ENCODE measurements at regions not wholly inside any gene's neighbourhood (a gene's known extent, or its start where the extent isn't known, plus 50 kb on each side); places are given as distances from the start of the nearest gene placed in this dataset.

DNA sequence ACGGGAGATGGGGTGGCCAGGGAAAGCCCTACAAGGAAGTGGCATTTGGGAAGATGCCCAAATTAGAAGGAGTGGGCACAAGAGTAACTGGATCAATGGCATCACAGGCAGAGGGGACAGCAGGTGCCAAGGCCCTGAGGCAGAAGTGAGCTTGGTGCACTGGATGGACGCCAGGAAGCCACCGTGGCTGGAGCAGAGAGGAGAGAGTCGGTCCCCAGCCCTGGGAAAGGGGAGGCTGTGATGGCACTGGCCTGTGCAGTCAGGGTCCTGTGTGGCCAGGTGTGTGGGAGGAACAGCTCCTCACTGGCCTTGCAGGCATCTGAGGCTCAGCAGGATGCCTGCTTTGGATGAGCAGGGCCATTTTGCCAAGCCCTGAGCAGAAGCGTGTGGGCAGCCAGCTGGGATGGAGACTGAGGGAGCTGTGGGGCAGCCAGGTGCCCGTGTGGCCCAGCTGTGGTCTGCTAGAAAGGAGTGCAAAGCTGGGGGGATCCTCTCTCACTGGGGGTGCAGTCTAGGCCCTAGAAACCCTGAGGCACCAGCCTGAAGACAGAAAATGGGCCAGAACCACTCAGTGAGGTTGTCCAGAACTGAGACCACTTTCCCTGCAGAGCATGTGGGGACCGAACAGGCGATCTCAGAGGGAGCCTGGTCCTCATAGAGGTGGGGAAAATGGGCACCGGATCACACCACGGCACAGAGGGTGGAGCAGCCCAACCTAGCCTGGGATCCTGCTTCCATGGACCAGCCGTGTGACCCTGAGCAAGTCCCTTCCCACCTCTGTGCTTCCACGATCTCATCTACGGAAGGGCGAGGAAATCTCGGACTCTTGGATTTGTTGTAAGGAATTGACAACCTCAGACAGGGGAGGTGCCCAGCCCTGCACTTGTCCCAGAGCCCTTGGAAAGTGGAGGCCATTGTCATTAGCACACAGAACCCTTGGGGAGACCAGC lies 78.6 kb upstream of the RTL6 start:
- Histone ChIP-seq H3K36me3 (ENCODE audit: control insufficient read depth in 2 of 2, insufficient read depth in 2 of 2, low read length in 1 of 2) (no peaks in the 10 kb centered on the region), H3K27ac (ENCODE audit: control insufficient read depth, insufficient read depth) (no peak overlapping the region), H3K4me3 (no peak overlapping the region), H4K20me1 (ENCODE audit: control insufficient read depth, insufficient read depth) (no peaks in the 10 kb centered on the region; the same call in 1 of the 2 replicates), H3K27me3 (replicated peaks in 1 of 2; ENCODE audit: control insufficient read depth in 2 of 2, insufficient read depth in 2 of 2, low read length in 1 of 2) (peaks cover 0 to under 1% of the 10 kb centered on the region in 2 experiments; a peak in 3 of 4 replicates), H3K9ac (ENCODE audit: control insufficient read depth, insufficient read depth, low read length) (no peak overlapping the region), H3K4me2 (ENCODE audit: control insufficient read depth, insufficient read depth) (no peak overlapping the region), H3K4me1 (ENCODE audit: control insufficient read depth, insufficient read depth, low read length) (no peaks in the 10 kb centered on the region), H2AFZ (ENCODE audit: control insufficient read depth, low read depth, low read length) (no peak overlapping the region), H3K79me2 (ENCODE audit: control insufficient read depth, insufficient read depth, low read length) (no peaks in the 10 kb centered on the region), H3K9me3 (replicated peaks; ENCODE audit: control insufficient read depth, insufficient read depth, low read length) (no peaks in the 10 kb centered on the region)
- no peak for TF ChIP-seq NFIC (IDR thresholded peaks at IDR 0.05; ENCODE audit: low read depth, low read length)
- no peak for TF ChIP-seq CHD2 (IDR thresholded peaks at IDR 0.05; ENCODE audit: borderline replicate concordance, low read depth, low read length)
- TF ChIP-seq, protein P1, sequence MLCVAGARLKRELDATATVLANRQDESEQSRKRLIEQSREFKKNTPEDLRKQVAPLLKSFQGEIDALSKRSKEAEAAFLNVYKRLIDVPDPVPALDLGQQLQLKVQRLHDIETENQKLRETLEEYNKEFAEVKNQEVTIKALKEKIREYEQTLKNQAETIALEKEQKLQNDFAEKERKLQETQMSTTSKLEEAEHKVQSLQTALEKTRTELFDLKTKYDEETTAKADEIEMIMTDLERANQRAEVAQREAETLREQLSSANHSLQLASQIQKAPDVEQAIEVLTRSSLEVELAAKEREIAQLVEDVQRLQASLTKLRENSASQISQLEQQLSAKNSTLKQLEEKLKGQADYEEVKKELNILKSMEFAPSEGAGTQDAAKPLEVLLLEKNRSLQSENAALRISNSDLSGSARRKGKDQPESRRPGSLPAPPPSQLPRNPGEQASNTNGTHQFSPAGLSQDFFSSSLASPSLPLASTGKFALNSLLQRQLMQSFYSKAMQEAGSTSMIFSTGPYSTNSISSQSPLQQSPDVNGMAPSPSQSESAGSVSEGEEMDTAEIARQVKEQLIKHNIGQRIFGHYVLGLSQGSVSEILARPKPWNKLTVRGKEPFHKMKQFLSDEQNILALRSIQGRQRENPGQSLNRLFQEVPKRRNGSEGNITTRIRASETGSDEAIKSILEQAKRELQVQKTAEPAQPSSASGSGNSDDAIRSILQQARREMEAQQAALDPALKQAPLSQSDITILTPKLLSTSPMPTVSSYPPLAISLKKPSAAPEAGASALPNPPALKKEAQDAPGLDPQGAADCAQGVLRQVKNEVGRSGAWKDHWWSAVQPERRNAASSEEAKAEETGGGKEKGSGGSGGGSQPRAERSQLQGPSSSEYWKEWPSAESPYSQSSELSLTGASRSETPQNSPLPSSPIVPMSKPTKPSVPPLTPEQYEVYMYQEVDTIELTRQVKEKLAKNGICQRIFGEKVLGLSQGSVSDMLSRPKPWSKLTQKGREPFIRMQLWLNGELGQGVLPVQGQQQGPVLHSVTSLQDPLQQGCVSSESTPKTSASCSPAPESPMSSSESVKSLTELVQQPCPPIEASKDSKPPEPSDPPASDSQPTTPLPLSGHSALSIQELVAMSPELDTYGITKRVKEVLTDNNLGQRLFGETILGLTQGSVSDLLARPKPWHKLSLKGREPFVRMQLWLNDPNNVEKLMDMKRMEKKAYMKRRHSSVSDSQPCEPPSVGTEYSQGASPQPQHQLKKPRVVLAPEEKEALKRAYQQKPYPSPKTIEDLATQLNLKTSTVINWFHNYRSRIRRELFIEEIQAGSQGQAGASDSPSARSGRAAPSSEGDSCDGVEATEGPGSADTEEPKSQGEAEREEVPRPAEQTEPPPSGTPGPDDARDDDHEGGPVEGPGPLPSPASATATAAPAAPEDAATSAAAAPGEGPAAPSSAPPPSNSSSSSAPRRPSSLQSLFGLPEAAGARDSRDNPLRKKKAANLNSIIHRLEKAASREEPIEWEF (IDR thresholded peaks at IDR 0.05; ENCODE audit: insufficient replicate concordance, low read depth, low read length) = no peak
- TF ChIP-seq RFX5 (IDR thresholded peaks at IDR 0.05; ENCODE audit: low read depth, low read length) = no peak
- no peak for TF ChIP-seq SUPT20H (IDR thresholded peaks at IDR 0.05; ENCODE audit: borderline replicate concordance, control insufficient read depth, low read depth, low read length)
- no peak for TF ChIP-seq STAT3 (IDR thresholded peaks at IDR 0.05; ENCODE audit: low read depth, low read length)
- TF ChIP-seq EGR1 (IDR thresholded peaks at IDR 0.05; ENCODE audit: borderline replicate concordance in 1 of 2, low read depth in 2 of 2, low read length in 2 of 2) = no peak
- no peak for TF ChIP-seq CEBPZ (IDR thresholded peaks at IDR 0.05; ENCODE audit: low read depth, low read length)
- no peak for TF ChIP-seq ATF2 (IDR thresholded peaks at IDR 0.05; ENCODE audit: low read length)
- intact Hi-C loops (cut with micrococcal nuclease; ENCODE audit: unreplicated experiment) (no loop called here), in situ Hi-C loops (cut with MboI) (no loop called here)
- ChIA-PET CTCF (interaction anchor here (1.2 kb wide), 1 partner anchor 8 kb away, joined by 3 read pairs; no protein-coding TSS in a partner anchor), POLR2A (no interaction called here), RAD21 (ENCODE audit: unreplicated experiment) (no interaction called here), SMC1A (ENCODE audit: uncharacterized antibody, unreplicated experiment) (interaction anchor here (1.6 kb wide), 1 partner anchor 9 kb away, joined by 3 read pairs; no protein-coding TSS in a partner anchor)
- DNase-seq (ENCODE audit: low read depth, low spot score) (no peak), FAIRE-seq (no peak), ATAC-seq (no peak)
- WGBS (ENCODE audit: insufficient coverage, insufficient replicate concordance, low lambda C conversion rate, missing lambda C conversion rate) = 30% methylated on average over 15 of the region's 15 CpGs
- no TSS peak for BruUV-seq (replicated peaks)
